ENCODE measurements at regions not wholly inside any gene's neighbourhood (a gene's known extent, or its start where the extent isn't known, plus 50 kb on each side); places are given as distances from the start of the nearest gene placed in this dataset.
"Not testable (repeated sequence)": the region's sequence is repeated elsewhere in the genome, so short reads cannot be mapped to it uniquely, and the experiment has no call there.

DNA sequence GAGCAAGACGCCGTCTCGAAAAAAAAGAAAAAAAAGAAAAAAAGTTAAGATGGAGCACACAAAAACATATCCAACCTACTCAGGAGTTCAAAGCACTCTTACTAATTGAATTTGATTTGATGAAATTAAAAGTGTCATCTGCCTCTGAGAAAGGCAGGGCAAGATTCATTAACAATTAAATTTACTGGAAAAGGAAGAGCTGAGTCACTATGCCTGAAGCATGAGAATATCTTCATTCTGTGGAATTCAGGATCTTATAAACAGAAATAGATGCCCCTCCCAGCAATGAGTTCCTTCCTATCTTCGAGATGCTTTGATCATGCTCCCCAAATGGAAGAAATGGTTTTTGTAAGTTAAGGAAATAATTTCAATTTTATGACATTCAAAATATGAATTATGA, 61.0 kb upstream of the ST3GAL6 start:
- no peak for DNase-seq (ENCODE audit: low read depth, low spot score)

- DNase-seq (ENCODE audit: low read depth, low spot score), result no peak
Measured at GRCh38 chr3:98705212-98705611, 57.9 kb upstream of the ST3GAL6 start.

DNA sequence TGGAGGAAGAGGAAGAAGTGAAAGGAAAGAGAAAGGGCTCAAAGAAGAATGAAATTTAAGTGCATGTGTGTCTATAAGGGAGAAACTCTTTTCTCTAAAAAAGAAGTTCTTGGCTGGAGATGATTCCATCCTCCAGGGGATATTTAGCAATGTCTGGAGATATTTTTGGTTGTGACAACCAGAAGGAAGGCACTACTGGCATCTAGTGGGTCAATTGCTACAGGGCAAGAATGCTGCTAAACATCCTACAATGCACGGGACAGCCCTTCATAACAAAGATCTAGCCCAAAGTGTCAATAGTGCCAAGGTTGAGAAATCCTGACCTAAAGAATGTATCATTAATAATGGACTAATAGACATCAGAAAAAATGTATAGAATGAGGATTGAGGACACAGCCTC, 57.4 kb upstream of the ST3GAL6 start:
- no peak for DNase-seq (ENCODE audit: low read depth, low spot score)

DNA sequence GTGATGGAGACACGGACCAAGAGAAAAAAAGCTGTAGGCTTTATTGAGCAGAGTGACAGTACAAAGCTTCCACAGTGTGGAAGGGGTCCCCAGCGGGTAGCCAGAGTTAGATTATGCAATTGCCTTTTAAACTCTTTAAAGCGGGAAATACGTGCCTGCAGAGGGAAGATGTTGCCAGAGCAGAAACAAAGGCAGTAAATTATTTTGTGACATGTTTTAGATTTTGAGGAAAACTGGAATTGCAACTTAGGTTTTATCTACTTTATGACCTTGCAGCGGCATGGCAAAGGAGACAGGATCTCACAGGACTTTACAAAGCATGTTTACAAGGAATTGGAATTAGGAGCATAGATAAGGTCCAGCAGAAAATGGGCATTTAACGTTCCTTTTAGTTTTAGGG, 54.5 kb upstream of the ST3GAL6 start:
- peak; percentile 53 for DNase-seq (ENCODE audit: low read depth, low spot score)

DNA sequence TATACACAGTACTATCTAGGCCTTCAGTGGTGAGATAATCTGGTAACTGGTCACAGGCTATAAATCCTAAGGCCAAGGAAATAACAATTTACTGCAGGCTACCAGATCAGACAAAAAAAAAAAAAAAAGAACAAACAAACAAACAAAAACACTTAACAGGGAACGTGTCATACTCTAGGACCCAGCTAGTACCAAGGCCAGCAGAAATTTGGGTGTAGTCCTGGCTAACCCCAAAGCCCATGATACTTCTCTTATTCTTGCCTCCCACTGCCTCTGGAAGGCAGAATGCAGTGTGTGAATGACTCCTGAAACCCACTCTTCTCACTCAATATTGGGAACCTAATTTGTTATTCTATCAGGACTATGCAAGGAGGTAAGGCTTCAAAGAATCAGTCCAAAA, 53.7 kb upstream of the ST3GAL6 start:
- no peak for DNase-seq (ENCODE audit: low read depth, low spot score)

DNA sequence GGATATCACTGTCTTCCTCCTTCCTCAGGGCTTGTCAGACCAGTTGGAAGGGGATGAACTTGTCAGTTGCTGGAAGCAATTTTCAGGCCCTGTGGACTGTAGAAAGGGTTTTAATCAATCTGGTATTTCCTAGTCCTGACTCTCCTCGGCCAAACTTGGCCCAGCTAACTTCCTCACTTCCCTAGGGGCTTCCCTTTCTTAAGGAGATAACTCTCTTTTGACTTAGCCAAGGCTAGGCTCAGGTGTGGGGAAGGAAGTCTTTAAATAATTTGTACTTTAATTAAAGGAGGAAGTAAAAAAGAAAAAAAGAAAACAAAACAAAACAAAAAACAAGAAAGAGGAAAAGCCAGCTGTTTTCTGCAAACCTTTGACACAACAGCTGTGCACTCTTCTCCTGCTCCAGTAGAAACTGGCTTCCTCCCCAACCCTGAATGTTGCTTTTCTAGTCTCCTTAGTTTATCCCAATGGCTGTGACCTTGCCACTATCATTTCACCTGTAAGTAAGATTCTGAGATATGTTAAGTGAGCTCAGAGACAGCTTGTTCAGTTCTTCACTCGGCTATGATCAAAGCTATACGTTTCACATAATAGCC, 53.0 kb upstream of the ST3GAL6 start:
- DNase-seq (ENCODE audit: low read depth, low spot score), result no peak

- DNase-seq (ENCODE audit: low read depth, low spot score), result no peak
Measured at GRCh38 chr3:98711426-98711825, 51.7 kb upstream of the ST3GAL6 start.

DNA sequence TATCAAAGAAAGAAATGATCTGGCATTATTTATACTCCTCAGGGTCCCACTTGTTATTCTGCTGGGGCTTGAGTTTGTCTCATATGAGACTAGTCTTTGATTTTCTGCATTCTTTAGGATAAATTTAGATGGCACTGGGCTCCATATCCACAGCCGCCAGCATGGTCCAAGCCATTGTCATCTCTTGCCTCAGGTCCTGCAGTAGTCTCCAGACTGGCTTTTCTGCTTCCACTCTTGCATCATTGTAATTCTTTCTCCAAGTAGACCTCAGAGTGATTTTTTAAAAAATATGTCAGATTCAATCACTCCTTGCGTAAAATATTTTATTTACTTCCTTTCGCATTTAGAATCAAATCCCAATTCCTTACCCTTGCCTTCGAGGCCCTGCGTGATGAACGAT, 50.4 kb upstream of the ST3GAL6 start:
- no peak for DNase-seq (ENCODE audit: low read depth, low spot score)

DNA sequence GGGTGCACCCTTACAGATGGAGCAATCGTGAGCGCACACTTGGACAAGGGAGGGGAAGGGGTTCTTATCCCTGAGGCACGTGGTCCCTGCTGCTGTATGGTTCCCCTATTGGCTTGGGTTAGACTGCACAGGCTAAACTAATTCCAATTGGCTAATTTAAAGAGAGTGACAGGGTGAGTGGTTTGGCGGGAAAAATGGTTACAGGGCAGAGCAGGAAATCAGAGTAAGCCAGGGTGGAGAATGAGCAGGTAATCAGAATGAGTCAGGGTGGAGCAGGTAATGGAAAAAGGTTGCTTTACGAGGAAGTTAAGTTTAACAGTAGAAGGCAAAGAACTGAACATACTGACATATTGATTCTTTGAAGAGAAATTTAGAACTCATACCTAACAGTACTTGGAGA, 49.8 kb upstream of the ST3GAL6 start:
- DNase-seq (ENCODE audit: low read depth, low spot score), result not testable (repeated sequence)

Measured in ELF-1 (cell line).